GM10266 (cell line): ENCODE measurements at regions not wholly inside any gene's neighbourhood (a gene's known extent, or its start where the extent isn't known, plus 50 kb on each side); places are given as distances from the start of the nearest gene placed in this dataset.
"Not testable (repeated sequence)": the region's sequence is repeated elsewhere in the genome, so short reads cannot be mapped to it uniquely, and the experiment has no call there.

Experiments
- DNase-seq: peaks from one replicate; pipeline ENCODE4 v3.0.0; 2012; ENCODE audit errors: extremely low spot score
- CTCF ChIP-seq: IDR thresholded peaks from 2 replicates; pipeline ENCODE4 v1.5.1; 2012; ENCODE audit warnings: mild to moderate bottlenecking, low read depth; ENCODE audit not compliant: control insufficient read depth, insufficient read depth; ENCODE audit errors: missing control alignments

DNA sequence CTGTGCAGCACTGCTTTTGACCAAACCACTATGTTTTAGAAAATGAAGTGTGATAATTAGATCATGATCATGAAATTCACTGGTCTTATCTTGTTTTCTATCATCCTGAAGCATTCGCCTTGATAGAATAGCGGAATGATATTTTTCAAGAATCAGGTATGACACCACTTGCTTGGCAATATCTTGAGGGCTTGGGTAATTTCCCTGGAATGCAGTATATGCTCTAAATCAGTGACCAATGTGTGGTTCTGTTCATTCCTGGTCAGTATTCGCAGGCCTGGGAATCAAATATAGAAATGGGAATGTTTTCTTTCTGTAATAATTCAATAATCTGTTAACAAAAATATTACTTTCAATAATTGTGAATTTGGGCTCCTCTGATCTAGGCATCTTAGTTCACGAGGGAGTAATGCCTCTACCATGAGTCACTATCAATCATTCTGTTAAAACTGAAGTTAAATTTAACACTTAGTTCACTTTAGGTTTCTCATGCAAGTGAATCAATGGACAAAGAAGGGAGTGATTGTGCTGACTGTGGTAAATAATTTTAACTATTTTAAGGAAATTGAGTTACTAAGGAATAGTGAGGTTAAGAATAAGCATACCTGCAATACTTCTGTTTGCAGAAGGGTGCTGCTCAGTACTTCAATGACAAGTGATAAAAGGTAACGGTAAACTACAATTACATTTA, 137.9 kb downstream of the PCDH20 start:
- TF ChIP-seq CTCF: no peak
- no peak for DNase-seq

GRCh38 chr13:61277088-61277487, 138.6 kb downstream of the PCDH20 start:
- no peak for TF ChIP-seq CTCF
- no peak for DNase-seq

- no peak for DNase-seq
- no peak for TF ChIP-seq CTCF
Measured at GRCh38 chr13:61276401-61276800, 139.2 kb downstream of the PCDH20 start.

DNA sequence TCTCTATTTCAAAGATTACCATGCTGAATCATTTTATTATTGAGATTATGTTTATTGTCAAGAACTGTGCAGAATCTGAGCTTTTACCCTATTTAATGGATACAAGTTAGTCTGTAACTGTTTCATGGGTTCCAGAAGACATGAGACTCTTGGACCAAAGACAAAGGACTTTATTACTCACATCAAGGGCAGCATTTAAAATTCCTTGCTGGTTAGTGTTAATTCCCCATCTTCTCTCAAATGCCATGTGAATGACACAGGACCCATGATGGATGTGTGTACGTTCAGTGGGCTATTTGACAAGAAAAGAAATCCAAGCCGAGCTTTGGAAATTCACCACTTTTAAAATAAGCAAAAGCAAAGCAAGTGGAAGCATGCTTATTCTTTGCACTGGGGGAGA, 139.9 kb downstream of the PCDH20 start:
- no peak for TF ChIP-seq CTCF
- no peak for DNase-seq

GRCh38 chr13:61275251-61275650, 140.4 kb downstream of the PCDH20 start:
- no peak for TF ChIP-seq CTCF
- no peak for DNase-seq

GRCh38 chr13:61266896-61267295, 148.8 kb downstream of the PCDH20 start:
- DNase-seq: not testable (repeated sequence)

- no peak for TF ChIP-seq CTCF
- no peak for DNase-seq
Measured at GRCh38 chr13:61261746-61262472, 153.7 kb downstream of the PCDH20 start.
